ENCODE measurements at regions not wholly inside any gene's neighbourhood (a gene's known extent, or its start where the extent isn't known, plus 50 kb on each side); places are given as distances from the start of the nearest gene placed in this dataset.

- no peak for TF ChIP-seq POLR2A (IDR thresholded peaks at IDR 0.05)
- TF ChIP-seq CTCF (IDR thresholded peaks at IDR 0.05), result no peak
These were observed 364.7 kb downstream of the TXNL1 start for GRCh38 chr18:56273541-56274219.
